Gastroesophageal sphincter (tissue), 3 donors: ENCODE measurements at regions not wholly inside any gene's neighbourhood (a gene's known extent, or its start where the extent isn't known, plus 50 kb on each side); places are given as distances from the start of the nearest gene placed in this dataset.

Experiments
- CTCF ChIP-seq, 4 experiments: fragments of 200-600 bp in 2 of 4; fragments of 450-650 bp in 2 of 4; sonication (generic) in 1 of 4; IDR thresholded peaks; one replicate each; pipeline ENCODE4 v1.5.1; 2017 to 2019; ENCODE audit warnings: antibody characterized with exemption in 4 of 4, mild to moderate bottlenecking in 2 of 4, moderate library complexity in 2 of 4
- EP300 ChIP-seq: sonication (generic); formaldehyde crosslinking; IDR thresholded peaks from one replicate; pipeline ENCODE4 v1.6.1; 2017; ENCODE audit warnings: antibody characterized with exemption, mild to moderate bottlenecking
- POLR2A ChIP-seq, 2 donors: fragments of 450-650 bp; IDR thresholded peaks; one replicate each; pipeline ENCODE4 v1.6.1; 2017; ENCODE audit warnings: antibody characterized with exemption in 2 of 2, mild to moderate bottlenecking in 2 of 2, moderate library complexity in 1 of 2
- POLR2AphosphoS5 ChIP-seq: sonication (generic); formaldehyde crosslinking; IDR thresholded peaks from one replicate; pipeline ENCODE4 v1.6.1; 2017; ENCODE audit warnings: antibody characterized with exemption

- TF ChIP-seq POLR2A (IDR thresholded peaks at IDR 0.05) (no peak), CTCF (IDR thresholded peaks at IDR 0.05) (no peak), POLR2AphosphoS5 (no peak), EP300 (no peak)
These were observed 373.4 kb downstream of the TMEM121 start for GRCh38 chr14:105899657-105900397.
